IMR-90 (cell line): ENCODE measurements at regions not wholly inside any gene's neighbourhood (a gene's known extent, or its start where the extent isn't known, plus 50 kb on each side); places are given as distances from the start of the nearest gene placed in this dataset.

Source experiments
- ATAC-seq: fragments of 200-7000 bp; cut with Tn5 transposase; 2 replicates; pipeline ENCODE4 v1.9.1; 2020; ENCODE audit warnings: low read depth, mild to moderate bottlenecking, moderate library complexity
- BruUV-seq: library from RNA; stranded (reverse); fragments of 400-500 nt; replicated peaks from 2 replicates; lab custom pipeline; 2021; lab: Mats Ljungman, UMichigan
- CTCF ChIA-PET: fragments of 300-600 bp; formaldehyde crosslinking; extraction: SDS; loops from one replicate; lab custom pipeline; 2021; ENCODE audit warnings: antibody characterized with exemption; lab: Yijun Ruan, JAX
- POLR2A ChIA-PET: fragments of 300-600 bp; sonication (Branson Sonifier 250); formaldehyde crosslinking; loops from one replicate; lab custom pipeline; 2022; ENCODE audit warnings: antibody characterized with exemption; ENCODE audit not compliant: unreplicated experiment; lab: Charles Lee
- DNase-seq: peaks from one replicate; pipeline ENCODE4 v3.0.0; 2013
- H2AFZ ChIP-seq: replicated peaks from 2 replicates; pipeline ENCODE3; 2013; ENCODE audit warnings: low read length, mild to moderate bottlenecking; ENCODE audit not compliant: poor library complexity
- H2AK5ac ChIP-seq: 2 replicates; pipeline ENCODE4 v1.6.1; 2013; ENCODE audit warnings: low read depth, low read length, inconsistent platforms
- H2AK9ac ChIP-seq: replicated peaks from 2 replicates; pipeline ENCODE3; 2013; ENCODE audit warnings: mild to moderate bottlenecking, low read depth, low read length, moderate library complexity; ENCODE audit not compliant: poor library complexity
- H2BK120ac ChIP-seq: 2 replicates; pipeline ENCODE4 v1.6.1; 2013; ENCODE audit warnings: low read depth, low read length, inconsistent platforms
- H2BK15ac ChIP-seq: 3 replicates; pipeline ENCODE4 v1.6.1; 2013; ENCODE audit warnings: low read depth, low read length, inconsistent platforms
- H2BK20ac ChIP-seq: 2 replicates; pipeline ENCODE4 v1.6.1; 2013; ENCODE audit warnings: low read depth, mild to moderate bottlenecking, inconsistent platforms, low read length, moderate library complexity
- H2BK5ac ChIP-seq: 2 replicates; pipeline ENCODE4 v1.6.1; 2013; ENCODE audit warnings: mild to moderate bottlenecking, low read depth, low read length, inconsistent platforms; ENCODE audit not compliant: poor library complexity, severe bottlenecking
- H3K14ac ChIP-seq: replicated peaks from 2 replicates; pipeline ENCODE4 v1.6.1; 2013; ENCODE audit warnings: low read depth, low read length, inconsistent platforms
- H3K18ac ChIP-seq: 2 replicates; pipeline ENCODE4 v1.6.1; 2013; ENCODE audit warnings: low read depth, low read length, control low read depth
- H3K23ac ChIP-seq: 2 replicates; pipeline ENCODE4 v1.6.1; 2013; ENCODE audit warnings: low read depth, low read length, inconsistent platforms
- H3K27ac ChIP-seq: 2 replicates; pipeline ENCODE4 v1.5.1; 2013; ENCODE audit warnings: mild to moderate bottlenecking, control low read depth, low read length; ENCODE audit not compliant: insufficient read depth
- H3K27me3 ChIP-seq: 2 replicates; pipeline ENCODE4 v1.6.1; 2013; ENCODE audit warnings: low read length; ENCODE audit not compliant: control insufficient read depth, insufficient read depth
- H3K36me3 ChIP-seq: 2 replicates; pipeline ENCODE4 v1.6.1; 2013; ENCODE audit warnings: low read length, mixed read lengths; ENCODE audit not compliant: control insufficient read depth, insufficient read depth
- H3K4ac ChIP-seq: 2 replicates; pipeline ENCODE4 v1.6.1; 2013; ENCODE audit warnings: low read depth, low read length, inconsistent platforms
- H3K4me1 ChIP-seq: 2 replicates; pipeline ENCODE4 v1.6.1; 2013; ENCODE audit warnings: low read length, mixed read lengths; ENCODE audit not compliant: control insufficient read depth, insufficient read depth
- H3K4me2 ChIP-seq: 2 replicates; pipeline ENCODE4 v1.6.1; 2013; ENCODE audit warnings: low read depth, mild to moderate bottlenecking, control low read depth, low read length, moderate library complexity
- H3K4me3 ChIP-seq: 2 replicates; pipeline ENCODE4 v1.5.1; 2013; ENCODE audit warnings: low read depth, mild to moderate bottlenecking, control low read depth, low read length, moderate library complexity; ENCODE audit not compliant: insufficient read depth
- H3K56ac ChIP-seq: 2 replicates; pipeline ENCODE4 v1.6.1; 2013; ENCODE audit warnings: low read length, inconsistent platforms; ENCODE audit not compliant: insufficient read depth; ENCODE audit errors: extremely low read depth
- H3K79me1 ChIP-seq, 2 experiments: 2 replicates each; pipeline ENCODE4 v1.6.1; 2013; ENCODE audit warnings: low read length in 2 of 2, inconsistent platforms in 1 of 2, low read depth in 1 of 2
- H3K9ac ChIP-seq: 2 replicates; pipeline ENCODE4 v1.6.1; 2013; ENCODE audit warnings: low read depth, low read length, control low read depth
- H3K9me1 ChIP-seq: 2 replicates; pipeline ENCODE4 v1.6.1; 2013; ENCODE audit warnings: low read length, inconsistent platforms; ENCODE audit not compliant: insufficient read depth
- H3K9me3 ChIP-seq: 2 replicates; pipeline ENCODE4 v1.6.1; 2013; ENCODE audit warnings: low read length; ENCODE audit not compliant: control insufficient read depth, insufficient read depth
- H4K20me1 ChIP-seq: 2 replicates; pipeline ENCODE4 v1.6.1; 2013; ENCODE audit warnings: low read length, inconsistent platforms; ENCODE audit not compliant: insufficient read depth
- H4K5ac ChIP-seq: 2 replicates; pipeline ENCODE4 v1.6.1; 2013; ENCODE audit warnings: mild to moderate bottlenecking, low read depth, low read length, control low read depth
- H4K8ac ChIP-seq, 2 experiments: 2 replicates each; pipeline ENCODE4 v1.6.1; 2013; ENCODE audit warnings: low read depth in 2 of 2, low read length in 2 of 2, control low read depth in 1 of 2, inconsistent platforms in 1 of 2
- H4K91ac ChIP-seq: 2 replicates; pipeline ENCODE4 v1.6.1; 2013; ENCODE audit warnings: low read depth, low read length, inconsistent platforms; ENCODE audit not compliant: insufficient read depth
- BHLHE40 ChIP-seq: fragments of 150-350 bp; IDR thresholded peaks from 2 replicates; pipeline ENCODE4 v1.6.1; 2016; ENCODE audit warnings: mild to moderate bottlenecking, low read depth, low read length
- CEBPB ChIP-seq: IDR thresholded peaks from 2 replicates; pipeline ENCODE4 v1.6.1; 2012; ENCODE audit warnings: low read depth, low read length, improper control_type of control experiment
- CHD1 ChIP-seq: IDR thresholded peaks from 2 replicates; pipeline ENCODE4 v1.6.1; 2012; ENCODE audit warnings: low read depth, low read length, improper control_type of control experiment
- MAZ ChIP-seq: IDR thresholded peaks from 2 replicates; pipeline ENCODE4 v1.6.1; 2012; ENCODE audit warnings: low read depth, mild to moderate bottlenecking, low read length, improper control_type of control experiment, moderate library complexity, borderline replicate concordance
- MXI1 ChIP-seq: IDR thresholded peaks from 2 replicates; pipeline ENCODE4 v1.6.1; 2012; ENCODE audit warnings: low read depth, mild to moderate bottlenecking, low read length, moderate library complexity, borderline replicate concordance
- NFE2L2 ChIP-seq: fragments of 150-350 bp; IDR thresholded peaks from 2 replicates; pipeline ENCODE4 v1.6.1; 2016; ENCODE audit warnings: low read depth, mild to moderate bottlenecking, low read length
- POLR2A ChIP-seq: IDR thresholded peaks from 2 replicates; pipeline ENCODE4 v1.6.1; 2012; ENCODE audit warnings: mild to moderate bottlenecking, low read depth, low read length
- RAD21 ChIP-seq: IDR thresholded peaks from 2 replicates; pipeline ENCODE4 v1.6.1; 2012; ENCODE audit warnings: low read length, improper control_type of control experiment
- RCOR1 ChIP-seq: IDR thresholded peaks from 2 replicates; pipeline ENCODE4 v1.6.1; 2012; ENCODE audit warnings: mild to moderate bottlenecking, low read length, improper control_type of control experiment; ENCODE audit not compliant: insufficient replicate concordance
- RFX5 ChIP-seq: IDR thresholded peaks from 2 replicates; pipeline ENCODE4 v1.8.0; 2012; ENCODE audit warnings: low read depth, mild to moderate bottlenecking, low read length, moderate library complexity
- SMC3 ChIP-seq: fragments of 150-350 bp; IDR thresholded peaks from 2 replicates; pipeline ENCODE4 v1.6.1; 2016; ENCODE audit warnings: low read depth, mild to moderate bottlenecking, antibody characterized with exemption, low read length, moderate library complexity
- WGBS, 2 experiments: methylation state at CpG; one replicate each; pipeline versions ENCODE4 v1.1.5 to v1.1.7; 2013; ENCODE audit warnings: missing lambda C conversion rate in 2 of 2; ENCODE audit not compliant: insufficient read length in 1 of 2; ENCODE audit errors: extremely low coverage in 2 of 2; 5-methylcytosine and 5-hydroxymethylcytosine counted together
- dilution Hi-C: fragments of 300-500 bp; cut with HindIII; formaldehyde crosslinking; loops from one replicate; pipeline ENCODE4 v1.14.3; 2018; ENCODE audit warnings: low sequenced_read_pairs; ENCODE audit not compliant: unreplicated experiment
- in situ Hi-C: fragments of 300-500 bp; cut with MboI; formaldehyde crosslinking; loops from 3 replicates; pipeline ENCODE4 v1.14.3; 2019; ENCODE audit warnings: low sequenced_read_pairs, inconsistent platforms, mixed read lengths
- intact Hi-C: fragments of 100-400 bp; cut with micrococcal nuclease; formaldehyde crosslinking; loops from 2 replicates; pipeline ENCODE4 v1.10.0; 2022
- TF ChIP-seq, protein P1 (sequence below): fragments of 150-350 bp; IDR thresholded peaks from 2 replicates; pipeline ENCODE4 v1.6.1; 2017; ENCODE audit warnings: mild to moderate bottlenecking, antibody characterized with exemption, low read length, low read depth
- TF ChIP-seq, protein P2 (sequence below): conservative IDR thresholded peaks from 2 replicates; pipeline ENCODE4 v1.5.1; 2012; ENCODE audit warnings: mild to moderate bottlenecking, low read depth, low read length, improper control_type of control experiment

DNA sequence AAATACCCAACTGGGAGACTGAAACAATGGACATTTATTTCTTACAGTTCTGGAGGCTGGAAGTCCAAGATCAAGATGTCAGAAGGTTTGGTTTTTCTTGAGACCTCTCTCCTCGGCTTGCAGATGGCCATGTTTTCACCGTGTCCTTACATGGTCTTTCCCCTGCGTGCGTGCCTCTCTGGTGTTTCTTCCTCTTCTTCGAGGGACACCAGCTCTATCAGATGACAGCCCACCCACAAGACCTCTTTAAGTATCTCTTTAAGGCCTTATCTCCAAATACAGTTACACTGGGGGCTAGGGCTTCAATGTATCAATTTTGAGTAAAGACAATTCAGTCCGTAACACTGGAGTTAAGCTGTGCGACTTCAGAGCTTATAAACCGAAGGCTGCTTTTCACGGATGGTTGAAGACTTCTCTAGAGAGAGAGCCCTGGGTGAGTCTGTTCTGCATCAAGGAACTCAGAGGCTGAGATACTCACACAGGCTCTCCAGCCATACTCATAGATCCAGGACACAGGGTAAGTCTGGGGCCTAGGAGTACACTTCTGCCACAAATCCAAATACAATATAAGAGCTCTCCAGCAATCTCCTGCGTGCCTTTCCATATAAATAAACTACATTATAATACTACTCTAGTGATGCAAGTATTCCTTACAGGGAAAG is 339.9 kb upstream of the PKDCC start:
- Histone ChIP-seq H3K56ac (no peak overlapping the region), H2BK15ac (no peak overlapping the region), H3K14ac (no peak overlapping the region), H2AK5ac (no peak overlapping the region), H3K4me3 (no peak overlapping the region), H2AFZ (no peak overlapping the region), H2BK5ac (no peak overlapping the region), H2BK120ac (no peak overlapping the region), H3K4me2 (no peak overlapping the region), H4K20me1 (no peaks in the 10 kb centered on the region), H2BK20ac (no peak overlapping the region), H3K9me1 (no peaks in the 10 kb centered on the region), H3K4ac (no peak overlapping the region), H3K9ac (no peak overlapping the region), H3K23ac (no peak overlapping the region), H3K18ac (no peak overlapping the region), H4K91ac (no peak overlapping the region), H3K4me1 (peaks cover 4% of the 10 kb centered on the region; the same call in 1 of the 2 replicates), H3K79me1 (no peaks in the 10 kb centered on the region), H4K8ac (no peak overlapping the region), H3K27me3 (no peaks in the 10 kb centered on the region; the same call in 1 of the 2 replicates), H3K36me3 (no peaks in the 10 kb centered on the region), H2AK9ac (no peak overlapping the region), H3K9me3 (no peaks in the 10 kb centered on the region), H4K5ac (no peak overlapping the region), H3K27ac (no peak overlapping the region)
- ChIA-PET CTCF (interaction anchor here (0.5 kb wide), 1 partner anchor 246 kb away, joined by 3 read pairs; no protein-coding TSS in a partner anchor), POLR2A (no interaction called here)
- ATAC-seq, result no peak
- intact Hi-C loops, result loop anchor here (5.0 kb wide), 1 partner anchor 1801 kb away; no protein-coding TSS in a partner anchor
- DNase-seq, result no peak
- BruUV-seq, result no TSS peak
- in situ Hi-C loops, result loop anchor here (25.0 kb wide), 1 partner anchor 1796 kb away; no protein-coding TSS in a partner anchor
- TF ChIP-seq BHLHE40 (no peak), CEBPB (no peak), SMC3 (no peak), NFE2L2 (no peak), RFX5 (no peak), RCOR1 (no peak), MXI1 (no peak), MAZ (no peak), POLR2A (no peak), CHD1 (no peak), RAD21 (no peak)
- TF ChIP-seq, protein P1, sequence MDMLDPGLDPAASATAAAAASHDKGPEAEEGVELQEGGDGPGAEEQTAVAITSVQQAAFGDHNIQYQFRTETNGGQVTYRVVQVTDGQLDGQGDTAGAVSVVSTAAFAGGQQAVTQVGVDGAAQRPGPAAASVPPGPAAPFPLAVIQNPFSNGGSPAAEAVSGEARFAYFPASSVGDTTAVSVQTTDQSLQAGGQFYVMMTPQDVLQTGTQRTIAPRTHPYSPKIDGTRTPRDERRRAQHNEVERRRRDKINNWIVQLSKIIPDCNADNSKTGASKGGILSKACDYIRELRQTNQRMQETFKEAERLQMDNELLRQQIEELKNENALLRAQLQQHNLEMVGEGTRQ, result no peak
- TF ChIP-seq, protein P2, sequence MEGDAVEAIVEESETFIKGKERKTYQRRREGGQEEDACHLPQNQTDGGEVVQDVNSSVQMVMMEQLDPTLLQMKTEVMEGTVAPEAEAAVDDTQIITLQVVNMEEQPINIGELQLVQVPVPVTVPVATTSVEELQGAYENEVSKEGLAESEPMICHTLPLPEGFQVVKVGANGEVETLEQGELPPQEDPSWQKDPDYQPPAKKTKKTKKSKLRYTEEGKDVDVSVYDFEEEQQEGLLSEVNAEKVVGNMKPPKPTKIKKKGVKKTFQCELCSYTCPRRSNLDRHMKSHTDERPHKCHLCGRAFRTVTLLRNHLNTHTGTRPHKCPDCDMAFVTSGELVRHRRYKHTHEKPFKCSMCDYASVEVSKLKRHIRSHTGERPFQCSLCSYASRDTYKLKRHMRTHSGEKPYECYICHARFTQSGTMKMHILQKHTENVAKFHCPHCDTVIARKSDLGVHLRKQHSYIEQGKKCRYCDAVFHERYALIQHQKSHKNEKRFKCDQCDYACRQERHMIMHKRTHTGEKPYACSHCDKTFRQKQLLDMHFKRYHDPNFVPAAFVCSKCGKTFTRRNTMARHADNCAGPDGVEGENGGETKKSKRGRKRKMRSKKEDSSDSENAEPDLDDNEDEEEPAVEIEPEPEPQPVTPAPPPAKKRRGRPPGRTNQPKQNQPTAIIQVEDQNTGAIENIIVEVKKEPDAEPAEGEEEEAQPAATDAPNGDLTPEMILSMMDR, result no peak
- no CpG with 5 or more reads among the region's 10 CpGs for WGBS, 2 experiments
- dilution Hi-C loops, result no loop called here
